ENCODE measurements at regions not wholly inside any gene's neighbourhood (a gene's known extent, or its start where the extent isn't known, plus 50 kb on each side); places are given as distances from the start of the nearest gene placed in this dataset.
"Not testable (repeated sequence)": the region's sequence is repeated elsewhere in the genome, so short reads cannot be mapped to it uniquely, and the experiment has no call there.

DNA sequence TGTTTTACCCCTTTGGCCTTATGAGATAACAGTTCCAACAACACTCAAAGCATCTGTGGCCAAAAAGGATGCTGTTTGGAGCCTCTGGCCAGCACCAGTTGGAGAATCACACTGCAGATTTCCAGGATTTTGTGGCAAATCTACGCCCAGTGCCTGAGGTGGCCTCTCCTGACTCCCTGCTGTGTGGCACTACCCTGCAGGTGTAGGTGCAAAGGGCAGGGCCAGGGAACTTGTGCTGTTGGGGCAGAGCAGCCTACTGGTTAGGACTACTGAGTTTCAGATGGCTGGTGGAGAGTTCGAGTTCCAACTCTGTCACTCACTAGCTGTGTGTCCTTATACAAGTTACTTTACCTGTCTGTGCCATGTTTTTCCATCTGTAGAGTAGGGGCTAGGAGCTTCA is 170.5 kb downstream of the PTPRU start:
- peak; percentile 10 for DNase-seq

DNA sequence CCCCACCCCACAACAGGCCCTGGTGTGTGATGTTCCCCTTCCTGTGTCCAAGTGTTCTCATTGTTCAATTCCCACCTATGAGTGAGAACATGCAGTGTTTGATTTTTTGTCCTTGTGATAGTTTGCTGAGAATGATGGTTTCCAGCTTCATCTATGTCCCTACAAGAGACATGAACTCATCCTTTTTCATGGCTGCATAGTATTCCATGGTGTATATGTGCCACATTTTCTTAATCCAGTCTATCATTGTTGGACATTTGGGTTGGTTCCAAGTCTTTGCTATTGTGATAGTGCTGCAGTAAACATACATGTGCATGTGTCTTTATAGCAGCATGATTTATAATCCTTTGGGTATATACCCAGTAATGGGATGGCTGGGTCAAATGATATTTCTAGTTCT is 163.9 kb downstream of the PTPRU start:
- not testable (repeated sequence) for DNase-seq

DNA sequence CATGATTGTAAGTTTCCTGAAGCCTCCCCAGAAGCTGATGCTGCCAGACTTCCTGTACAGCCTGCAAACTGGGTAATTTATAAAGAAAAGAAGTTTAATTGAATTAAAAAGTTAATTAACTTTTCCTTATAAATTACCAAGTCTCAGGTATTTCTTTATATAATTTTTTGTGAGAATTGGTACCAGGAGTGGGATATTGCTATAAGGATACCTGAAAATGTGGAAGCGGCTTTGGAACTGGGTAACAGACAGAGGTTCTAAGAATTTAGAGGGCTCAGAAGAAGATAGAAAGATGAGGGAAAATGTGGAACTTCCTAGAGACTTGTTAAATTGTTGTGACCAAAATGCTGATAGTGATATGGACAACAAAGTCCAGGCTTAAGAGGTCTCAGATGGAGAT is 163.1 kb downstream of the PTPRU start:
- DNase-seq: no peak

DNA sequence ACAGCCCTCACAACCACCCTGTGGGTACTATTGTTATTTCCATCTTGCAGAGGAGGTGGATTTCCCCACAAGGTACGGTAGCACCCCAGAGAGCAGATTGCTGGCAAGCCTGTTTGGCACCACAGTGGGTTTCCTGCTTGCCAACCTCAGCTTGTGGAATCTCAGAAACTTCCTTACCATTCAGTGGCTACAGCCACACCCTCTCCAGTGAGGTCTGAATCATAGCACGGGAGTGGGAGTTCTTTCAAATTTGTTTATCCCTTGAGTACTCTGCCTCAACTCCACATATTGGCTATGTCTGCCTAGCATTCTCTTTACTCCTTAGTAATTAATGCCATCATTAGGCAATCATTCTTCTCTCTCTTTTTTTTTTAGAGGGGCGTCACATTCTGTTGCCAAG is 162.1 kb downstream of the PTPRU start:
- DNase-seq: no peak

DNA sequence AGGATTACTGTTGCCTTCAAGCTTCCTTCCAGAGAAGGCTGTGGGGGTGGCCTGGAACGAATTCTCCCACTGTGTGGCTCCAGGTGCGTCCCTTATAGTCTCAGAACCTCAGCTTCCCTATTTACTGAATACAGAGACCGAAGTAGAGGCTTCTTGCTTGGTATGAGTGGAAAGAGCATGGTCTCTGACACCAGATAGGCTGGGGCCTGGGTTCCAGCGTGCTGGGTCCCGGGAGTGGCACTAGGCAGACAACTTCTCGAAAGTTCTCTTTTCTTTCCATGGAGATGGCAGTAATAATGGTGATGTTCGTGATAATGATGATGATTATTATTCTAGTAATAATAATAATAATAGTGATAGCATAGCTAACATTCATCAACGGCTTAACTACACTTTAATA is 161.7 kb downstream of the PTPRU start:
- no peak for DNase-seq

DNA sequence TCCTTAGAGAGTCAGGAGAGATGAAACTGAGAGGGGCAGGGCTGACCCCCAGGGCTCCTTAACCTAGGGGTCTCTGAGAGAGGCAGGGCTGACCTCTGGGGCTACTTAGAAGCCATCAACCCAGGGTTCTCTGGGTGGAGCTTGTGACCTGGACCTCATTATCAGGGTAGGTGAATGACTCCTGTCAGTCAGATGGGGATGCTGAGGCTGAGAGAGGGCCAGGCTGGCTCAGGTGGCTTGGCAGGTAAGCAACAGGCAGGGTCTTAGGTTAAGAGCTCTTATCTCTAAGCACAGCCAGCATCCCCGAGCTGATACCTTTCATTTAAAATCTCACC is 160.9 kb downstream of the PTPRU start:
- no peak for DNase-seq

DNA sequence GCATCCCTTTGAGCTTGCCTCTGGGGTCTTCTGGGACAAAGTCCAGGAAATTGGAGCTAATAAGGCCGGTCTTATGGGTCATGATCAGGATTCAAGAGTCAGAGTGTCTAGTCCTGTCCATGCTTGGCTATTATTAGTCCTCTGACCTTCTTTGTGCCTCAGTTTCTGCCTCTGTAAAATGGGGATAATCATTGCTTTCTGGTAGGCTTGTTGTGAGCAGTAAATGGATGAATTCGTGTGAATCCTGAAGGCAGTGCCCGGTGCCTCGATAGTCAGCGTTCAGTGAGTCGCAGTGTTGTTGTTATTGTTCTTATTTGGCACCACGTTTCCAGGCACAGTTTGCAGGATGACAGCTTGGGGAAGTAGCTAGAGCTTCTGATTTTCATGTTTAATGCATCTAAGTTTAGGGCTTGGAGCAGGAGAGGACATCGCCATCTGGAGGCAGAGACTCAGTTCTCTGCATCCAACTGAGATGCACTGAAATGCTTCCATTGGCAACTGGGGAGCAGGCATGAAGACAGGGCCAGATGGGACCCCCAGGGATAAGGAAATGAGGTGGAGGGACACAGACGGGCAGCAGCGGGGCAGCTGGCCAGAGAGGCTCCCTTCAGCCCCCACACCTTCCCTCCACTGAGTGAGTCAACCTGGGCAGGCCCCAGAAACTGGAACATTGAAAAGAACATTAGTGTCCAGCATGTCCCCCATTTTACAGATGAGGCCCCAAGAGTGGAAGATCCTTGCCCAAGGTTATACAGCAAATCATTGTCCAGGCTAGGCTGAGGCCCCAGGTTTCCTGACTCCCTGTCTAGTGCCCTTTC is 160.3 kb downstream of the PTPRU start:
- DNase-seq: no peak

DNA sequence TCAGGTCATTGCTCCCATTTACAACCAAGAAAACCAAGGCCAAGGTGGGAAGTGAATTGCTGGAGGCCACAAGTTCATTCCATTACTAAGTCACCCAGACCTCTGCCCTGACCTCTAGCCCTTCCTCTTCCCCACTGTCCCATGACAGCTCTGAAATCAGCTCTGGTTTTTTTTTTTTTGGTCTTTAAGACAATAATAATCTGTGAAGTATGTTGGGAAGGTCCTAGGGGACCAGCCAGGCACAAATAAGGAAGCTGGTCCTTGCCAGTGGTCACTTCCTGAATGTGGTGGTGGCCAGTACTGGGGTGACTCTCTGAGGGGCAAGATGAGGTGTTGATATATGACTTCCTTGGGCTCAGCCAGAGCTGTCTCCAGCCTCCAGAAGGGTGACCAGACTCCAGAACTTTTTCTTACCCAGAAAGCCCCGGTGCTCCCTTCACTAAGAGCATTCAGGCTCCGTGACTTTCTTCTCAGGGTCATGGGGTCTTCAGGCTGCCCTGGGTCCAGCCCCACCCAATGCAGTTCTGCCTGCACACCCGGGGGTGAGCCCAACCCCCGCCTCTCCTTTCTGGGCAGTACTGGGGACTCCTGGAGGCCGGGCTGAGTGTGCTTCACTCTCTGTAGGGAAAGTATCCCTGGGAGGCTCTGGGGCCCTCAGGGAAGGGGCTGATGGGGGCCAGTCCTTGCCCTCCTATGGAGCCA is 159.6 kb downstream of the PTPRU start:
- DNase-seq: no peak

DNA sequence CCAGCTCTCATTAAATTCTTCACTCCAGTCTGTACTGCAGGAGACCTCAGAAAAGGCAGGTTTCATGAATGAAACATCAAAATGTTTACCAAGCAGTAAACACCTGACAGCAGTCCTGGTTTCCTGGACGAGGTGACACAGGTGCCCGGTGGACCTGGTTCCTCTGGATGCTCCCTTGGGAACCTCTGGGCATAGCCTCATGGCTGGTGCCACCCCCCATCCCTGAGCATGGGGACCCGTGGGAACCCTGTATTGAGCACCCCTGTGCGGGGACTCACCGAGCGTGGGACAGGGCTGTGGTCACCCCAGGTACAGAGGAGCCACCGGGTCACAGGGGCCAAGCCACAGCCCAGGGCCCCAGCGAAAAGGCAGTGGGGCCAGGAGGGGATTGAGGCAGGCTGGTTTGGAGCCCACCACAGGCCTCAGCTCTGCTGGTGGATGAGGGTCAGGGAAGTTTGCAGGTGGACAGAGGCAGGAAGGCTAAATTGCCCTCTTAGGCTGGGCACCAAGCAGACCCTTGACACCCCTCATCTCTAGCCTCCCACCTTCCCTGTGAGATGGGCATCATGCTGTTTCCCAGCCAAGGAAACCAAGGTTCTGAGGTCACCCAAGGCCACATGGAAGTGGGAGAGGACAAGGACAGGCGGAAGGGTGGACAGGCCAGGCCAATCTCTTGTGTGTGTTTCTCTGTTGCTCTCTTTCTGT is 158.4 kb downstream of the PTPRU start:
- DNase-seq: no peak

DNA sequence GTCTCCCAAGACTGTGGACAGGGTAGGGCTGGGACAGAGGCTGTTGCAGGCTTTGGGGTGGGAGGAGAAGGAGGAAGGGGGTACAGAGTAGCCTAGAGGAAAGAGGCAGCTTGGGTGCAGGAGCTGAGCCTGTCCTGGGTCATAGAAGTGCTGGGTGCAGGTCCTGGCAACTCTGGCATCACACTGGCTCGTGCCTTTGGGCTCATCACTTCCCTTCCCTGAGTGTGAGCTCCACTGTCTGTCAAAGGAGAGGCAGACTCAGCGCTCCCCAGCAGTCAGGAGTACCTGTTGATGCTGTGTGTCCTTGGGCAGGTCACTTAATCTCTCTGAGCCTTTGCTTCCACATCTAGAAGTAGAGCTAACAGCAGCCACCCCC is 157.1 kb downstream of the PTPRU start:
- peak; percentile 43 for DNase-seq

DNA sequence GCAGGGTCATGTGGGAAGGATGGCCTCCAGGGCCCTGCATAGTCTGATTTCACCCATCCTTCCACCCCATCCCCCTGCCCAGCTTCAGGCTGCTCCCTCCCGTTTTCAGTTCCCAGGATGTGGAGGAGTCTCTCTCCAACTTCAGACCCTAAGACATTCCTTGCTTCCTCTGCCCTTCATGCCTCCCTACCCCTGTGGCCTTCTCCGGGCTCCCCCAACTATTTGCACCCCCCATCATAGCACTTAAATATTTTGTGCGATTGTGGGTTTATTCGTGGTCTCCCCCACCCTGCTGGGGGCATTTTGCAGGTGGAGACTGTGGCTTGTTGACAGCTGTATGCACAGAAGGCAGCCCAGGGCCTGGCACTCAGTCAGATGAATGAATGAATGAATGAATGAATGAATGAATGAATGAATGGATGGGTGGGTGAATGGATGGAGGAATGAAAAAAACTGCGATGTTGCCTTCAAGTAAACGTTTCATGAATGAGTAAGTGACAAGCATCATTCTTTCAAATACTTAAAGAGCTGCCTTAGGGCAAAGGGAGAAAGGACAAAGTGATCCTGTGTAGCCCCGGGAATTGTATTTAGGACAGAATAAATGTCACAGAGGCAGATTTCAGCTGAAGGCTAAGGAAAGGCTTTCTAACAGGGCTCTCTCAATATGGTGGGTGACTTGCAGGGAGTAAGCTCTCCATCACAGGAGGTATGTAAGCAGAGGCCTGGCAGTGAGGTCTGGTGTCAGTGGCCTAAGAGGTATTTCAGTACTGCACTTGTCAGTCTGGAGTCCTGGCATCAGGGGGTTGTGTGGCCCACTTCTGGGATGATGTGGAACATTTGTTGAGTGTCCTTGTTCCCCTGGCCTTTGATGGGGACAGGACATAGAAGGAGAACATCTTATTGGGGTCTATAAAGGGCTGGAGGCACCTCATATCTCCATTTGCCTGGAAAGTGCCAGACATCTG is 156.4 kb downstream of the PTPRU start:
- peak; percentile 33 for DNase-seq

DNA sequence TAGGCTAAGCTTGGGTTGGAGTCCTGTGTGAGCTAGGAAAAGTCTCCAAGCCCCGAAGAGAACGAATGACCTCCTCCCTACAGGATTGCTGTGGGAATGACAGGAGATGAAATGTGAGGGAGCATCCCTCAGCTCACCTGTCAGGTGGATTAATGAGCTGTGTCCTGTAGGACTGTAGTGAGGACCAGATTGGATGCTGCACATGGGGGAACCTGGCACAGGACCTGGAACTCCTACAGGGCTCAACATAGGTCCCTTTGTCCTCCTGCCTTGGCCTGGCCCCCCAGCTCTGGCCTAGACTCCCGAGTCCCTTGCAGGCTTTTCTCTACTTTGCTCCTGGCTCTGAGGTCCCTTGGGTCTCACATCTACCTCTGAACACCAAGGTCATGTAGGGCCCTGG is 155.7 kb downstream of the PTPRU start:
- peak; percentile 38 for DNase-seq

DNA sequence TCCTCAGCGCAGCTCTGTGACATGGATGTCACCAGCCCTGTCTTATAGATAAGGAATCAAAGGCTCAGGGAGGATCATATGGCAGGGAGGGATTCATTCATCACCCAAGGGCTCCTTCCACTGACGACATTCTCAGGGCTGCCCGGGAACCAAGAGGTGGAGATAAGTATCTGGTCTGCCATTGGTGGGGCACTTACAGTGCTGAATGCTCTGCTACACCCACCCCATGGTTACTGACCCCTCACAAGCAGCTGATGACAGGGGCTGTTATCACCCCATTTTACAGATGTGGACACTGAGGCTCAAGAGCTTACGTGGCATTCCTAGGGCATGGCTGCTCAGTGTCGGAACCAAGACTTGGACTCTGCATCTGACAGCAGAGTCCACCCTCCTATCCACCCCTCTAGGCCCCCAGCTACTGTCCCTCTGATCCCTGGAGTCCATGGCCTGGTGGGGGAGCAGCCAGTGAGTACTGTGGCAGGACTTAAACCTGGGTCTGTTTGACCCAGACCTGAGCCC is 155.1 kb downstream of the PTPRU start:
- DNase-seq: peak; percentile 19

DNA sequence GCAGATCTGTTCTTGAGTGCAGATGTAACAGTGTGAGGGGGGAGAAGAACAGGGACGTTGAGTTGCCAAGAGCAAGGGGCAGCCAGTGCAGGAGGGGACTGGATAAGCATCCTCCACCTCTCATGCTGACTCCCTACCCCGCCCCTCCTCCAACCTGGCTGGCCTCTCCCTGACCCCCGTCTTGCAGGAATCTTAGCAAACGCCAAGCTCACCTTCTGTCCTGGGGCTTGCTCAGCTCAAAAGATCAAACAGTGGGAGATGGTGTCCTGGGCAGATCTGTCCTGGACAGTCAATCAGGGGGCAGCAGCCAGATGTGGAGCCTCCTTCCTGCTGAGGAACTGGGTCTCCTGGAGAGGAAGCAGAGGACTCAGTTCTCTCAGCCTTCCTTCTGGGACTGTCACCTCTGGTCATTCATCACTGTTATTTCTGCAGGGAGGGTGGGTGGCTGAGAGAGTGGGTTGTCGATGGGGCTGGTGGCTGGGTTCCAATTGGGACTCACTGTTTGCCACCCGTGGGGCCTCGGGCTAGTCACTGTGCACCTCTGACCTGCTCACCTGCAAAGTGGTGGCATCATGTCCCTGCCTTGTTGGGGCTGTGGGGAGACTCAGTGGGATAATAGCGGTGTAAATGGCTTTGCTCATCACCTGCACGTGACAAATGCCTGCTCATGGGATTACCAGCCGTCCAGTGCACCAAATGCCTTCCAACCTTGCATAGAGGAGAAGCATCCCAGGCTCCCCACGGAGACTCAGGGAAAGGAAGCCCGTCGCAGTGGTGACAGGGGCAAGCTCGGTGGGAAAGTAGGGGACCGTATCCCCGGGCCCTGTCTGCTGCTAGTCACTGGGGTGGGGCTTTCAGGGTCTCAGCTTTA is 154.4 kb downstream of the PTPRU start:
- DNase-seq: peak; percentile 43

DNA sequence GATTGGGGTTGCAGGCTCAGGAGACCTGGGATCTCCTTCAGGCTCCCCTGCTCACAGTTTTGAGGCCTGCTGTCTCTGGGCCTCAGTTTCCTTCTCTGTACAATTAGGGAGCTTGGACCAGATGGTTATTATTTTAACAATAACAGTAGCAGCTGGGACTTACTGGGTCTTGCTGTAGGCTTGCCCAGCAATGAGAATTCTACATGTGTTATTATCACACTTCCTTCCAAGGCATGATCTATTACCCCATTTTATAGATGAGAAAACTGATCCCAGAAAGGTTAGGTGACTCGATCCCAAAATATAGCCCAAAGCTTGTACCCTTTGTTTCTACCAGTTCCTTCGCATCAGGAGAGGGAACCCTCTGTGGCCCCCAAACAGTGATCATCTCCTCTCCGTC is 153.8 kb downstream of the PTPRU start:
- no peak for DNase-seq

DNA sequence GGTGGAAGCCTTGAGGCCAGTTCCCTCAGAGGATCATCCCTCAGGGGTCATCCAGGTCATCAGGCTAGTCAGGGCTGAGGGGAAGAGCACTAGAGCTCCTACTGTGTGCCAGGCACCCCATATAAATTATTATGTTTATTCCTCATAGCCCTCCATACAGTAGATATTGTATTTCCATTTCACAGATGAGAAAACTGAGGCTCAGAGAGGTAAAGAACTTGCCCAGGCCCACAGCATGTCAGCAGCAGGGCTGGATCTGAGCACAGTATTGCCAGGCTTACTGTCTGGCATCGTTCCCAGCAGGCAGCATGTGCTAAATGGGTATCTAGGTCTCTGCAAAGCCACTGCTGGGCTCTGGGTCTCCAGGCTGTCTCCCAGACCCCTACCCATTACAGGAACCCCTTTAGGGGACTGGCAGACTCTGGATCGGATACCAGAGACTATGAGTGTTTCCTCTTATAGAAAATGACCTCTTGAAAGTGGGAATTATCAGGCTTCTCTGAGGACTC is 153.3 kb downstream of the PTPRU start:
- DNase-seq: peak; percentile 29

DNA sequence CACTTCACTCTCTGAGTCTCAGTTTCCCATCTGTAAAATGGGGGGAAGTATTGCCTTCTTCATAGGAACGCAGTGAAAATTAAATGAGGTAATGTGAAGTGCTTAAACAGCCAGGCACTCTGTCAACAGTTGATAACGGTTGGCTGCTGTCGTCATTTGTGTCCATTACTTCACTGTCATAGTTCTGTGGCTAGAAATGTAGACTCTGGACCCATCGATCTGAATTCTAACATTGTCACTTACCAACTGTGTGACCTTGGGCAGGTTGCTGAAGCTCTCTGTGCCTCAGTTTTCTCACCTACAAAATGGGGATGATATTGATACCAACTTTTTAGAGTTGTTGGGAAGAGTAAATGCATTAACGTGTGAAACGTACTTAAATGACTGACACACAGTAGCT is 152.6 kb downstream of the PTPRU start:
- DNase-seq: no peak

DNA sequence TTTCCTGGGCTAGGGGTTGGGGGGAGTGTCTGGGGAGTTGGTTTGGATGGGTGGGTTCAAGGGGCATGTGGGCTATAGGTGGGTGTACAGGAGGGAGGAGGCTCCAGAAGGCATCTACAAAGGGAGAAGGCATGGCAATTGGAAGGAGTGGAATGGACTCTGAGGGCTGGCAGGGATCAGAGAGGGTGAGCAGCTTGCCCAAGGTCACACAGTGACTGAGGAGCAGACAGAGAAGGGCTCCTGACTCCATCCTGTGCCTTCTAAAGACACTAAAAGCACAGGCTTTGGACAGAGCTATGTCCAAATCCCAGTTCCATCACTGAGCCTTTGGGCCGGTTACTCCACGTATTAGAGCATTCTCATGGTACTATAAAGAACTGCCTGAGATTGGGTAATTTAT is 151.8 kb downstream of the PTPRU start:
- DNase-seq: peak; percentile 27

DNA sequence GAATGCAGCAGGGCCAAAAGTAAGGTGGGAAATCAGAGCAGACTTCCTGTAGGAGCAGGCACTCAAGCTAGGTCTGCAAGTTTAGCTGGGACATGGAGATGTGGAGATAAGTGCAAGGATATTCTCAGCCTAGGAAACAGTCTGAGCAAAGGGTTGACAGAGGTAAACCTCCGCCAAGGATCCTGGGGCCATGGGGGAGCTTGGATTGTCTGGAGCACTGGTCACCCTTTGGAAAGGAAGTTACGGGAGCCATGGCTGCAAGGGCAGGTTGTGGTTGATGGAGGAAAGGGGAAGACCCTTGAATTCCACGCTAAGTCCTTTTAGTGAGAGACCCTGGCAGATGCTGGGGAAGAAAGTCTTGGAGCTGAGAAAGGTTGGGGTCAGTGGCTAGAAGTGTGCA is 150.9 kb downstream of the PTPRU start:
- peak; percentile 15 for DNase-seq

DNA sequence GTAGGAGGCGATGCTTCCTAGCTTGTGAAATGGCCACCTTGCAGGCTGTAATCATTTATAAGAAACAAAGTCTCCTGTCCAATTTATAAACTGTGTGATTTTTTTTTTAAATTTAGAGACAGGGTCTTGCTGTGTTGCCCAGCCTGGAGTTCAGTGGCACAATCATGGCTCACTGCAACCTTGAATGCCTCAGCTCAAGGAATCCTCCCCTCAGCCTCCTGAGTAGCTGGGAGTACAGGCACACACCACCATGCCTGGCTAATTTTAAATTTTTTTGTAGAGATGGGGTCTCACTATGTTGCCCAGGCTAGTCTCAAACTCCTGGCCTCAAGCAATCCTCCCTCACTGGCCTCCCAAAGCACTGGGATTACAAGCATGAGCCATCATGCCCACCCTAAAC is 150.1 kb downstream of the PTPRU start:
- not testable (repeated sequence) for DNase-seq

DNA sequence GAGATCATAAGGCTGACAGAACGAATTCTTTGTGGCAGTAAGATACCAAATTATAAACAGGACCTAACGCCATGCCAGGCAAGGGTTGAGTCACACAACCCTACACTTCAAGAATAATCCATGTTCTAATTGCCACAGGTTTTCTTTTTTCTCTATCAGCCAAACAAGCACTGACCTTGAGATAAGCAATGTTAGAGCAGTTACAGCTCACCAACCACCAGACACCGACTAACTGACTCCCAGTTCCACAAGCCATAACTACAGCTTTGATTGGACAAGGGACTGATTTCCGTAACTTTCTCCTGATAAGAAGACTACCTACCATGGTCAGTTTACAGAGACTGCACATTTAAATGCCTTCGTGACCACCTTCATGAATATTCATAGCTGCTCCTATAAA is 149.6 kb downstream of the PTPRU start:
- peak; percentile 18 for DNase-seq

Data from islet precursor cell (in vitro differentiated cells).